NB4 (cell line): ENCODE measurements at regions not wholly inside any gene's neighbourhood (a gene's known extent, or its start where the extent isn't known, plus 50 kb on each side); places are given as distances from the start of the nearest gene placed in this dataset.

Experiments used
- CTCF ChIP-seq: IDR thresholded peaks from one replicate; pipeline ENCODE4 v1.5.1; 2012; ENCODE audit warnings: low read depth, low read length
- MAX ChIP-seq: IDR thresholded peaks from 2 replicates; pipeline ENCODE4 v1.6.1; 2011; ENCODE audit warnings: low read depth, low read length
- POLR2A ChIP-seq: IDR thresholded peaks from 2 replicates; pipeline ENCODE4 v1.6.1; 2011; ENCODE audit warnings: mild to moderate bottlenecking; ENCODE audit not compliant: insufficient read length; ENCODE audit errors: extremely low read depth

- TF ChIP-seq CTCF = no peak
- TF ChIP-seq MAX = no peak
- TF ChIP-seq POLR2A = no peak
Observed at GRCh38 chr20:30910937-30911725, 346.3 kb upstream of the DEFB115 start.
